GM19438 (cell line): ENCODE measurements at regions not wholly inside any gene's neighbourhood (a gene's known extent, or its start where the extent isn't known, plus 50 kb on each side); places are given as distances from the start of the nearest gene placed in this dataset.

Experiments
- ATAC-seq: cut with Tn5 transposase; IDR thresholded peaks from one replicate; pipeline ENCODE4 v1.9.1; 2021; ENCODE audit warnings: low read depth; ENCODE audit not compliant: unreplicated experiment

- no peak for ATAC-seq
These were observed 215.0 kb upstream of the MYT1L start for GRCh38 chr2:2546046-2546445.

GRCh38 chr2:2542966-2543611, 212.0 kb upstream of the MYT1L start:
- no peak for ATAC-seq

- no peak for ATAC-seq
These were observed 211.2 kb upstream of the MYT1L start for GRCh38 chr2:2542316-2542715.

GRCh38 chr2:2540406-2540805, 209.3 kb upstream of the MYT1L start:
- no peak for ATAC-seq

- no peak for ATAC-seq
These were observed 205.5 kb upstream of the MYT1L start for GRCh38 chr2:2536416-2537056.

DNA sequence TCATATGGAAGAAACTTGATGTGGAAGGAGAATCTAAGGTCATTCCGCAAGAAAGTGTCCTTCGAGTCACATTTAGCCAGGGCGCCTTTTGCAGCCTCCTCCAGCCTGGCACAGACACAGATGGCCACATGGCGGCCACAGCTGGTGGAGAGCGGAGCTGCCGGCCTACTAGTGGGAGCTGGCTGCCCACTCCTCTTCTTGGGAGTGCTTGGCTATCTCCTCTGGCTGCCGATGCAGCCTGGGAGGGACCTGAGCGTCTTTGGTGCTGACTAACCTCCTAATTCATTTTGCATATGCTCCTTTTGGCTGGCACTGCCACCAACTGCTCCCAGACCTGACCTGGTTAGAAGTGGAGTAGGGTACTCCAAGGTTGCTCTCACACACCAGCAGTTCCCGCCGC, 199.3 kb upstream of the MYT1L start:
- ATAC-seq: no peak

DNA sequence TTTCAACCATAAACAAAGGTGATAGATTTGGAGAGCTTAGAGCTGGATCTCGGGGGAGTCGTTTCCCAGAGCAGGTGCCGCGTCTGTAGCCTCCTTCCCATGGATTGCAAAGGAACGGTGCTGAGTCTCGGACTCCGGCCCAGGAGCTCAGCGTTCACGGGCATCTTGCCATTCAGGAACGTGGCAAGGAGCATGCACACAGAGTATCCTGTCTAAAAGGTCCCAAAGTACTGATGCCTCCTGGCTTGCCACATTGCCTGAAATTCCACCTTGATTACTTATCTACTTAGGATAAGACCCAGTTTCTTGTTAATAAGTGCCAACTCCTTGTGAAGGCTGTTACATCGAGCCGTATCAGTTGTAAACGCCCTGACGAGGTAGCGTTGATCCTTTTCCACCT, 197.8 kb upstream of the MYT1L start:
- ATAC-seq: no peak

DNA sequence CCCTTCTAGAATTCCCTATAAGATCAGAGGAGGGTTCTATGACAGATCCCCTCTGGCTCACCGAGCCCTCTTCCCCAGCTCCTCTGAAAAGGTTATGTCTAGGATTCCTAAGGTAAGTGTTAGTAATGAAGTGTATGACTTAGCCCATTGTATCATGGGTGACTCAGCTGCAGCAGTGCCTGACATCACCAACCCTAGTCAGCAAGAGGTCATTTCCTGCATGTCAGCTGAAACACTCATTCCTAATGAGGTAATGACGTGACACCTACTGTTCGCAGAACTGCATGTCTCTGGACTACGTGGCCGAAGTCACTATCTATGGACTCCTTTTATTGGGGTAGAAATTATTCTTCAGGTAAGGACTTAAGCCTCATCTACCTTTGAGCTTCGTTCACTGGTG, 196.1 kb upstream of the MYT1L start:
- ATAC-seq: no peak

DNA sequence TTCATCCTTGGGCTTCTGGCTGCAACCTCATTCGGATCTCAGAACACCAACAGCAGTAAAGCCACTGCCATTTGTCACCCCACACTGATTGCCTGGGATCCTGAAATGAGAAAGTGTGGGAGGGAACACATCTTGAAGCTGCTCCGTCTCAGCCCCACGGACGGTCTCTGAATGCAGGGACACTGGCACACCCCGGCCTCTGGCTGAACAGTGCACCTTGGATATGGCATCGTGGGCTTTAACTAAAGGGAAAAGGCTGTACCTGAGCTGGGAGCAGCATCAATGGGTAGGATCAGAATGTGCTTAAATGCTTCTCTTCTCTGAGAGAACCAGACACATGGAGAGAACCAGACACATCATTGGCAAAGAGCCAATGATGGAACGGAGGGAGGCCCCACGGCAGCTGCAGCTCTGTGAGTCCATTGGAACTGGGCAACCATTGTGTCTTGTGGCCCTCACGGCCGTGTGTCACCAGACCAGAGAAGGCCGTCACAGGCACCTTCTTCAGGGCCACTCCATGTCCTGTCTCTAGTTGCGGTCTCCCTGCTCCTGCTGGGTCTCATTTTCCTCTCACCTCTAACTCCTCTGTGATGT, 193.4 kb upstream of the MYT1L start:
- ATAC-seq: no peak

GRCh38 chr2:2523461-2524347, 192.6 kb upstream of the MYT1L start:
- no peak for ATAC-seq

GRCh38 chr2:2520401-2520811, 189.3 kb upstream of the MYT1L start:
- no peak for ATAC-seq

DNA sequence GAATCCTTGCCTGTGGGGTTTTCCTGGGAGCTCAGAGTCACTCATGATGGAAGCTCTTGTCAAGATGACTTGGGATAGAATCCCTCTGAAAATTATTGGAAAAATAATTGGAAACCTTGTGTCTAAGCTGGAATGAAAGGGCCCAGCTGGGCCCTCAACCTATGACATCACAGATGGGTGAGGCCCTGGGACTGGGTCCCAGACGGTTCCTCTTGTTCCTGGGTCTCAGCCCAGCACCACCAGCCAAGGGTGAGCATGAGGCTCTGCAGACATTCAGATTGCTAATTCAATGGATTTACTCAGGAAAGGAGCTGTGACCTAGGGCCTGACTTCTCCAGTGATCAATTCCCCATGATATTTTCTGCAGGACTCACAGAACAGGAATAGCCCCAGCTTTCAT, 188.3 kb upstream of the MYT1L start:
- no peak for ATAC-seq

DNA sequence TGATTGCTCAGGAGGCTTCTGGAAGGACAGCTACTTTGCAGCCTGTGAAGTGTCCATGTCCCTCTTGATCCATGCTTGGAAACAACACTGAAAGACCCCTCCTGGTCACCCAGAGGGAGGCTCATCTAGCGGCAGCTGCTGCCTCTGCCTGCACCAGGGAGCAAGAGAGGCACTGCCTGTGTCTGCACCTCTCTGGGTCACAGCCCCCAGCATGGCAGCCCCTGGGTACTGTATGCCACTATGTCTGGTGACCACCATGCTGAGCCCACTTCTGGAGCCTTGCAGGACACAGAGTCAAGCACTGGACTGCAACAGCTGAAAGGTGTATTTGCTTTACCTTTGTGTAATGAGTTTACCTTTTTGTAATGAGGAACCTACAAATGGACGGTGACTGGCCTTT, 186.3 kb upstream of the MYT1L start:
- no peak for ATAC-seq

GRCh38 chr2:2516386-2516785, 185.3 kb upstream of the MYT1L start:
- no peak for ATAC-seq

- no peak for ATAC-seq
These were observed 181.9 kb upstream of the MYT1L start for GRCh38 chr2:2512931-2513330.

- no peak for ATAC-seq
These were observed 176.4 kb upstream of the MYT1L start for GRCh38 chr2:2507417-2507997.

GRCh38 chr2:2506536-2506935, 175.5 kb upstream of the MYT1L start:
- no peak for ATAC-seq

DNA sequence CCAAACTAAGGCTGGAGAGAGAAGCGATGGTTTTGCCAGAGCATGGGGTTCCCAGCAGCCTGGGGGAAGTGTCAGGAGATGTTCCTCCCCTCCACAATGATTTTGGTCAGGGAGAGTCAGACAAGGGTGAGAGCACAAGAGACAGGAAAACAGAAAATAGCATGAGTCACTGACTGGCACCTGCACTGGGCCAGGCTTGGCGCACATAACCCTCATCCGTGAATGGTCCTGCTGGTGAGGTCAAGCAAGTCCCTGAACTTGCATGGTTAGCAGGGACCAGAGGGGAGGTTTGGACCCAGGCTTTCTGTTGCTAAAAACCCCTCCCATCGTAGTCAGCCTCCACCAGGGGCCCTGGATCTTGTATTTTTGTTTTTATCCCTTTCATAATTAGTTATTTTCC, 174.5 kb upstream of the MYT1L start:
- ATAC-seq: no peak

DNA sequence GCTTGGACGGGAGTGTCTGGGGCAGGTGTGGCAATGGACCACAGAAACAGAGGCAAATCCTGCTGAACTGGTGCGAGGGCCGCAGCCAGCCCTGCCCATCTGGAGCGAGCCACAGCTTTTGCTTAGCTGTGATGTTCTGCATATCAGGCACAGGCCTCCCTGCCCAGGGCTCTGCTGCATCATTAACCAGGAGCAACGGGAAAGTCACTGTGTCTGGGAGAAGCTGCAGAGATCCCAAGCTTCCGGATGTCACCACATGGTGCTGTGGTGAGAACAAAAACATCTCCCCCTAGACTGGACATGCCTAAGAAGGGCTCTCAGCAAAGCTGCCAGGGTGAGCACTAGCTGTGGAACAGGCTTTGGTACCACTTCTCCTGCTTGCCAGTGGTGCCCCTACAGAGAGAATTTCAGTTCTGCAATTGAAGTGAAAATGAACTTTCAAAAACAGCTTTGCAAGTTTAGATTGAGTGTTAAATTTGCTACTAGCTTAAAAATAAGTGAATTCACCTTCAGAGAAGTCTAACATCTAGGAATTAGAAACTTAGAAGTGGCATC, 172.9 kb upstream of the MYT1L start:
- no peak for ATAC-seq

DNA sequence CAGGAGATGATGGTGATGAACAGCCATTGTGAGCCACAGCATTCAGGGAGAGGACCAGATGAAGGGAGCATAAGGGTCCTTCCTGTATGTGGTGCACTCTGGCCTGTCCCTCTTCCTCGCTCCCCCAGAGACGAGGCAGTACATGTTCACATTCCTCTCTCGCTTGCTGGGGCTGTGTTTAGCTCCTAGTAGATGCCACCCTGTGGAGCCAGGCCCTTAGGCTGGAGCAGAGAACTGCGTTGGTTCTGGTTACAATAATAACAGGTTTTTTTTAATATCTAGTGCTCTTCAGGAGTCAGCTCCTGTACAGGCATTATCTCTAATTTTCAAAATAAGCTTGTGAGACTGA, 171.1 kb upstream of the MYT1L start:
- no peak for ATAC-seq
